ENCODE measurements at regions not wholly inside any gene's neighbourhood (a gene's known extent, or its start where the extent isn't known, plus 50 kb on each side); places are given as distances from the start of the nearest gene placed in this dataset.

GRCh38 chr5:137567226-137567625 is 68.1 kb upstream of the SPOCK1 start:
- DNase-seq (ENCODE audit: low read depth in 2 of 3, low spot score in 2 of 3): no peak

GRCh38 chr5:137566780-137567179 is 67.7 kb upstream of the SPOCK1 start:
- no peak for DNase-seq (ENCODE audit: low read depth in 2 of 3, low spot score in 2 of 3)

GRCh38 chr5:137566118-137566541 is 67.0 kb upstream of the SPOCK1 start:
- no peak for DNase-seq (ENCODE audit: low read depth in 2 of 3, low spot score in 2 of 3)

GRCh38 chr5:137565450-137565849 is 66.3 kb upstream of the SPOCK1 start:
- DNase-seq (ENCODE audit: low read depth in 2 of 3, low spot score in 2 of 3): no peak

GRCh38 chr5:137564398-137564961 is 65.4 kb upstream of the SPOCK1 start:
- DNase-seq (ENCODE audit: low read depth in 2 of 3, low spot score in 2 of 3): no peak

GRCh38 chr5:137563646-137564397 is 64.7 kb upstream of the SPOCK1 start:
- DNase-seq (ENCODE audit: low read depth in 2 of 3, low spot score in 2 of 3): peak in 2 of 3 donors; percentile 63 to 83

- no peak for DNase-seq (ENCODE audit: low read depth in 2 of 3, low spot score in 2 of 3)
Measured at GRCh38 chr5:137563301-137563645, 64.1 kb upstream of the SPOCK1 start.

- DNase-seq (ENCODE audit: low read depth in 2 of 3, low spot score in 2 of 3): no peak
Measured at GRCh38 chr5:137561608-137562007, 62.5 kb upstream of the SPOCK1 start.

- no peak for DNase-seq (ENCODE audit: low read depth in 2 of 3, low spot score in 2 of 3)
Measured at GRCh38 chr5:137560420-137560819, 61.3 kb upstream of the SPOCK1 start.
